HepG2 (cell line): ENCODE measurements at regions not wholly inside any gene's neighbourhood (a gene's known extent, or its start where the extent isn't known, plus 50 kb on each side); places are given as distances from the start of the nearest gene placed in this dataset.

ENCODE experiments used
- CTCF ChIP-seq: sonication (generic); formaldehyde crosslinking; IDR thresholded peaks from 2 replicates; pipeline ENCODE4 v1.5.0; 2020; ENCODE audit warnings: mild to moderate bottlenecking, missing genetic modification reagents, moderate library complexity
- EZH2 ChIP-seq: conservative IDR thresholded peaks from 2 replicates; pipeline ENCODE4 v1.6.1; 2012; ENCODE audit warnings: mild to moderate bottlenecking, low read depth, low read length, moderate library complexity
- HNF1A ChIP-seq, 2 experiments: sonication (generic) in 1 of 2; formaldehyde crosslinking in 1 of 2; IDR thresholded peaks; 2 replicates each; pipeline versions ENCODE4 v1.4.0 to v1.6.1; 2016 to 2020; ENCODE audit warnings: borderline replicate concordance in 1 of 2, low read depth in 1 of 2, mild to moderate bottlenecking in 1 of 2, missing genetic modification reagents in 1 of 2
- JUND ChIP-seq: sonication (generic); formaldehyde crosslinking; IDR thresholded peaks from 2 replicates; pipeline ENCODE4 v1.8.0; 2022; ENCODE audit warnings: mild to moderate bottlenecking, missing genetic modification reagents
- RELA ChIP-seq: sonication (generic); formaldehyde crosslinking; IDR thresholded peaks from 2 replicates; pipeline ENCODE4 v1.4.0; 2020; ENCODE audit warnings: missing genetic modification reagents
- TAF15 ChIP-seq: fragments of 200-400 bp; formaldehyde crosslinking; IDR thresholded peaks from one replicate; pipeline ENCODE4 v1.6.1; 2018; ENCODE audit warnings: mild to moderate bottlenecking, low read depth, low read length; ENCODE audit not compliant: poor library complexity, severe bottlenecking
- ZNF138 ChIP-seq: sonication (generic); formaldehyde crosslinking; IDR thresholded peaks from 2 replicates; pipeline ENCODE4 v1.5.0; 2020; ENCODE audit warnings: mild to moderate bottlenecking, low read depth, missing genetic modification reagents
- ZNF704 ChIP-seq: sonication (generic); formaldehyde crosslinking; IDR thresholded peaks from 2 replicates; pipeline ENCODE4 v1.8.1; 2023; ENCODE audit warnings: mild to moderate bottlenecking, inconsistent platforms, moderate library complexity, missing genetic modification reagents, borderline replicate concordance

GRCh38 chr16:9259914-9260608 lies 168.6 kb downstream of the HAPSTR1 start:
- TF ChIP-seq JUND (CRISPR knock-in tag) (no peak), CTCF (no peak), HNF1A (IDR thresholded peaks at IDR 0.05; ENCODE audit: low read depth) (no peak), HNF1A (CRISPR knock-in tag; IDR thresholded peaks at IDR 0.05; ENCODE audit: borderline replicate concordance) (no peak), TAF15 (no peak), ZNF138 (no peak), ZNF704 (CRISPR knock-in tag) (no peak), EZH2 (no peak), RELA (CRISPR knock-in tag) (no peak)
